SH-SY5Y (cell line): ENCODE measurements at regions not wholly inside any gene's neighbourhood (a gene's known extent, or its start where the extent isn't known, plus 50 kb on each side); places are given as distances from the start of the nearest gene placed in this dataset.

Experiments
- GATA2 ChIP-seq: IDR thresholded peaks from 2 replicates; pipeline ENCODE4 v1.6.1; 2011; ENCODE audit warnings: mild to moderate bottlenecking, low read depth, low read length
- GATA3 ChIP-seq: IDR thresholded peaks from 2 replicates; pipeline ENCODE4 v1.6.1; 2011; ENCODE audit warnings: low read depth, mild to moderate bottlenecking, low read length, moderate library complexity

DNA sequence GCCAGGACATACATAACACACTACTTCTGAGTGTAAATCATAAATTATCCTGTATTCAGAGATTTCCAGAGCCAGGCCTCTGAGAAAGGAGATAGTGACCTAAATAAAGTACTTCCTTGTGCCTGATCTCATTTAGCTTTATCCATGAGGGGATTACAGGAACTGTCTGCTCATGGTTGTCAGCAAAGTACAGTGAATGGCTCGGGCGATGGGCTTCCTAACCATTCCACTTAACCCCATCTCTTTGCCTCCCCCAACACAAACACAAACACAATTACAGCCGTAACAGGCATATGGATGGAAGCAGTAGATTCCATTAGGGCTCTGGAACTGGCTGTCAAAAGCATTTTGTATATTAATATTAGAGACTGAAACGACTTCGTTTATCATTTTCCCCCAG is 206.7 kb upstream of the CPNE8 start:
- TF ChIP-seq GATA2 (peak; percentile 50), GATA3 (no peak)
